ENCODE measurements at regions not wholly inside any gene's neighbourhood (a gene's known extent, or its start where the extent isn't known, plus 50 kb on each side); places are given as distances from the start of the nearest gene placed in this dataset.

DNA sequence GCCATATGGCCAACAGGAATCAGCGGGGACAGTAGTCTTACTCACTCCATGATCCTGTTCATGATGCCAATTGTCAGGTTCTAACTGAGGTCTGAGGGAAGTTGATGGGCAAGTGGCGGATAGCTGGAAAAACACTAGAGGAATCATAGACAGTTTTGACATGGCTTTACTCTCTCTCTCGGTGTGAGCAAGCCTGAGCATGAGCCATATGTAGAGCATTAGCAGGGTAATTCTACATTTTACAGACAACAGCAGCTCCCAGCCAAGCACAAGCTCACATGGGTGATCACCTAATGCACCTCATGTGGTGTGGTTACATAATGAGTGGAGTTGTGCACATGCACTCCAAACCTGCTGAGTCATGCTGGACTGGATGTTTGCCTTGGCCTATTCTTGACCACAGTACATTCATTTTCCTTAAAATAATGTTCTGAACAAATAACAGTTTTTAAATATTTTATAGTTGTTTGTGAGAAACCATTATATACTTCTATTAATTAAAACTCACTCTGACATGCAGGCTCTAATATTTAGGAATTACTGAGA, 429.2 kb downstream of the GPAT3 start:
- H3K4ac ChIP-seq (ENCODE audit: low read depth, low read length), result no peak overlapping the region
- TF ChIP-seq, protein P1, sequence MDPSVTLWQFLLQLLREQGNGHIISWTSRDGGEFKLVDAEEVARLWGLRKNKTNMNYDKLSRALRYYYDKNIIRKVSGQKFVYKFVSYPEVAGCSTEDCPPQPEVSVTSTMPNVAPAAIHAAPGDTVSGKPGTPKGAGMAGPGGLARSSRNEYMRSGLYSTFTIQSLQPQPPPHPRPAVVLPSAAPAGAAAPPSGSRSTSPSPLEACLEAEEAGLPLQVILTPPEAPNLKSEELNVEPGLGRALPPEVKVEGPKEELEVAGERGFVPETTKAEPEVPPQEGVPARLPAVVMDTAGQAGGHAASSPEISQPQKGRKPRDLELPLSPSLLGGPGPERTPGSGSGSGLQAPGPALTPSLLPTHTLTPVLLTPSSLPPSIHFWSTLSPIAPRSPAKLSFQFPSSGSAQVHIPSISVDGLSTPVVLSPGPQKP (IDR thresholded peaks at IDR 0.05; ENCODE audit: borderline replicate concordance, low read depth, low read length), result no peak
- TF ChIP-seq, protein P2, sequence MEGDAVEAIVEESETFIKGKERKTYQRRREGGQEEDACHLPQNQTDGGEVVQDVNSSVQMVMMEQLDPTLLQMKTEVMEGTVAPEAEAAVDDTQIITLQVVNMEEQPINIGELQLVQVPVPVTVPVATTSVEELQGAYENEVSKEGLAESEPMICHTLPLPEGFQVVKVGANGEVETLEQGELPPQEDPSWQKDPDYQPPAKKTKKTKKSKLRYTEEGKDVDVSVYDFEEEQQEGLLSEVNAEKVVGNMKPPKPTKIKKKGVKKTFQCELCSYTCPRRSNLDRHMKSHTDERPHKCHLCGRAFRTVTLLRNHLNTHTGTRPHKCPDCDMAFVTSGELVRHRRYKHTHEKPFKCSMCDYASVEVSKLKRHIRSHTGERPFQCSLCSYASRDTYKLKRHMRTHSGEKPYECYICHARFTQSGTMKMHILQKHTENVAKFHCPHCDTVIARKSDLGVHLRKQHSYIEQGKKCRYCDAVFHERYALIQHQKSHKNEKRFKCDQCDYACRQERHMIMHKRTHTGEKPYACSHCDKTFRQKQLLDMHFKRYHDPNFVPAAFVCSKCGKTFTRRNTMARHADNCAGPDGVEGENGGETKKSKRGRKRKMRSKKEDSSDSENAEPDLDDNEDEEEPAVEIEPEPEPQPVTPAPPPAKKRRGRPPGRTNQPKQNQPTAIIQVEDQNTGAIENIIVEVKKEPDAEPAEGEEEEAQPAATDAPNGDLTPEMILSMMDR (conservative IDR thresholded peaks at IDR 0.05; ENCODE audit: low read depth, low read length), result no peak
- TF ChIP-seq BHLHE40 (IDR thresholded peaks at IDR 0.05; ENCODE audit: low read depth, low read length) (no peak), POLR2A (IDR thresholded peaks at IDR 0.05; ENCODE audit: low read depth, low read length) (no peak), RFX5 (IDR thresholded peaks at IDR 0.05; ENCODE audit: low read depth, low read length) (no peak), NFE2L2 (IDR thresholded peaks at IDR 0.05; ENCODE audit: low read depth, low read length) (peak; percentile 93), MXI1 (IDR thresholded peaks at IDR 0.05; ENCODE audit: borderline replicate concordance, low read depth, low read length) (no peak), FOS (IDR thresholded peaks at IDR 0.05; ENCODE audit: low read depth, low read length) (no peak), MAZ (IDR thresholded peaks at IDR 0.05; ENCODE audit: borderline replicate concordance, low read depth, low read length) (no peak), RAD21 (IDR thresholded peaks at IDR 0.05; ENCODE audit: low read length) (no peak), MAFK (IDR thresholded peaks at IDR 0.05; ENCODE audit: low read depth, low read length) (peak; percentile 47), CHD1 (IDR thresholded peaks at IDR 0.05; ENCODE audit: low read depth, low read length) (no peak), CEBPB (IDR thresholded peaks at IDR 0.05; ENCODE audit: low read depth, low read length) (no peak), SMC3 (IDR thresholded peaks at IDR 0.05; ENCODE audit: low read depth, low read length) (no peak), RCOR1 (IDR thresholded peaks at IDR 0.05; ENCODE audit: insufficient replicate concordance, low read length) (no peak)
- TF ChIP-seq, protein P3, sequence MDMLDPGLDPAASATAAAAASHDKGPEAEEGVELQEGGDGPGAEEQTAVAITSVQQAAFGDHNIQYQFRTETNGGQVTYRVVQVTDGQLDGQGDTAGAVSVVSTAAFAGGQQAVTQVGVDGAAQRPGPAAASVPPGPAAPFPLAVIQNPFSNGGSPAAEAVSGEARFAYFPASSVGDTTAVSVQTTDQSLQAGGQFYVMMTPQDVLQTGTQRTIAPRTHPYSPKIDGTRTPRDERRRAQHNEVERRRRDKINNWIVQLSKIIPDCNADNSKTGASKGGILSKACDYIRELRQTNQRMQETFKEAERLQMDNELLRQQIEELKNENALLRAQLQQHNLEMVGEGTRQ (IDR thresholded peaks at IDR 0.05; ENCODE audit: low read depth, low read length), result no peak
- CTCF ChIA-PET, result interaction anchor here (1.2 to 3.6 kb wide), 2 partner anchors 59 to 194 kb away, joined by 3 to 10 read pairs; no protein-coding TSS in a partner anchor
- H2BK5ac ChIP-seq (ENCODE audit: low read depth, low read length, poor library complexity, severe bottlenecking), result no peak overlapping the region
- POLR2A ChIA-PET (ENCODE audit: unreplicated experiment), result no interaction called here
- no peak overlapping the region for H3K4me3 ChIP-seq (ENCODE audit: insufficient read depth, low read depth, low read length)
- no peak overlapping the region for H2BK20ac ChIP-seq (ENCODE audit: low read depth, low read length)
- H2AK9ac ChIP-seq (replicated peaks; ENCODE audit: low read depth, low read length, poor library complexity), result no peak overlapping the region
- no CpG with 5 or more reads among the region's 3 CpGs for WGBS, 2 experiments (ENCODE audit: extremely low coverage in 2 of 2, insufficient read length in 1 of 2)
- H4K20me1 ChIP-seq (ENCODE audit: insufficient read depth, low read length), result no peaks in the 10 kb centered on the region
- H4K91ac ChIP-seq (ENCODE audit: insufficient read depth, low read depth, low read length), result no peak overlapping the region
- H4K5ac ChIP-seq (ENCODE audit: low read depth, low read length), result no peak overlapping the region
- dilution Hi-C loops (cut with HindIII; ENCODE audit: low sequenced_read_pairs, unreplicated experiment), result no loop called here
- no peak overlapping the region for H3K9ac ChIP-seq (ENCODE audit: low read depth, low read length)
- H3K23ac ChIP-seq (ENCODE audit: low read depth, low read length), result no peak overlapping the region
- H4K8ac ChIP-seq (ENCODE audit: low read depth in 2 of 2, low read length in 2 of 2), result no peak overlapping the region
- H2AFZ ChIP-seq (replicated peaks; ENCODE audit: low read length, poor library complexity), result no peak overlapping the region
- intact Hi-C loops (cut with micrococcal nuclease), result no loop called here
- in situ Hi-C loops (cut with MboI; ENCODE audit: low sequenced_read_pairs), result loop anchor here (5.0 kb wide), 1 partner anchor 193 kb away; no protein-coding TSS in a partner anchor
- peak; percentile 54 for DNase-seq
- H2BK15ac ChIP-seq (ENCODE audit: low read depth, low read length), result no peak overlapping the region
- H2AK5ac ChIP-seq (ENCODE audit: low read depth, low read length), result no peak overlapping the region
- peaks cover 2% of the 10 kb centered on the region; the same call in 1 of the 2 replicates for H3K9me3 ChIP-seq (ENCODE audit: control insufficient read depth, insufficient read depth, low read length)
- H3K56ac ChIP-seq (ENCODE audit: extremely low read depth, insufficient read depth, low read length), result no peak overlapping the region
- H3K79me1 ChIP-seq (ENCODE audit: low read depth in 1 of 2, low read length in 2 of 2), result no peaks in the 10 kb centered on the region
- H3K4me1 ChIP-seq (ENCODE audit: control insufficient read depth, insufficient read depth, low read length), result no peaks in the 10 kb centered on the region
- H3K18ac ChIP-seq (ENCODE audit: low read depth, low read length), result no peak overlapping the region
- H3K4me2 ChIP-seq (ENCODE audit: low read depth, low read length), result no peak overlapping the region
- H2BK120ac ChIP-seq (ENCODE audit: low read depth, low read length), result no peak overlapping the region
- H3K9me1 ChIP-seq (ENCODE audit: insufficient read depth, low read length), result no peaks in the 10 kb centered on the region
- 0 out of 2 replicates have a peak, but pooled peaks cover 2% of the 10 kb centered on the region for H3K27me3 ChIP-seq (ENCODE audit: control insufficient read depth, insufficient read depth, low read length)
- no peak; the same call in 1 of the 2 replicates for ATAC-seq (ENCODE audit: low read depth)
- H3K14ac ChIP-seq (replicated peaks; ENCODE audit: low read depth, low read length), result no peak overlapping the region
- H3K27ac ChIP-seq (ENCODE audit: insufficient read depth, low read length), result no peak overlapping the region
- BruUV-seq (replicated peaks), result no TSS peak
- no peaks in the 10 kb centered on the region for H3K36me3 ChIP-seq (ENCODE audit: control insufficient read depth, insufficient read depth, low read length)

All from IMR-90 (cell line).